Neural cell (in vitro differentiated cells): ENCODE measurements at regions not wholly inside any gene's neighbourhood (a gene's known extent, or its start where the extent isn't known, plus 50 kb on each side); places are given as distances from the start of the nearest gene placed in this dataset.

Experiments used
- H2AFZ ChIP-seq: fragments of 200-600, 300-800 bp; sonication (generic), shearing (Covaris generic); 2 replicates; pipeline ENCODE4 v1.6.0; 2014; ENCODE audit warnings: low read depth, mild to moderate bottlenecking, antibody characterized with exemption, low read length, moderate library complexity
- H3F3A ChIP-seq: fragments of 200-600 bp; shearing (Covaris generic); 2 replicates; pipeline ENCODE4 v1.6.1; 2016; ENCODE audit warnings: mild to moderate bottlenecking, moderate library complexity, mixed read lengths, antibody characterized with exemption, low read length; ENCODE audit not compliant: insufficient read depth, poor library complexity, severe bottlenecking
- H3K27ac ChIP-seq: fragments of 200-600, 300-800 bp; sonication (generic), shearing (Covaris generic); 2 replicates; pipeline ENCODE4 v1.5.1; 2014; ENCODE audit warnings: mild to moderate bottlenecking, low read length, moderate library complexity
- H3K27me3 ChIP-seq: fragments of 300-800, 200-600 bp; sonication (generic), shearing (Covaris generic); 2 replicates; pipeline ENCODE4 v1.6.0; 2014; ENCODE audit warnings: mild to moderate bottlenecking, low read depth, low read length, moderate library complexity; ENCODE audit not compliant: insufficient read depth
- H3K36me3 ChIP-seq: fragments of 300-800, 200-600 bp; sonication (generic), shearing (Covaris generic); 2 replicates; pipeline ENCODE4 v1.5.1; 2014; ENCODE audit warnings: mild to moderate bottlenecking, antibody characterized with exemption, low read length, moderate library complexity; ENCODE audit not compliant: insufficient read depth
- H3K4me2 ChIP-seq: fragments of 300-800, 200-600 bp; sonication (generic), shearing (Covaris generic); 2 replicates; pipeline ENCODE4 v1.6.0; 2014; ENCODE audit warnings: mild to moderate bottlenecking, low read length
- H3K4me3 ChIP-seq: fragments of 300-800, 200-600 bp; sonication (generic), shearing (Covaris generic); 2 replicates; pipeline ENCODE4 v1.5.1; 2014; ENCODE audit warnings: mild to moderate bottlenecking, low read length, moderate library complexity
- H3K79me2 ChIP-seq: fragments of 200-600 bp; shearing (Covaris generic); replicated peaks from 2 replicates; pipeline ENCODE4 v1.6.0; 2014; ENCODE audit warnings: mild to moderate bottlenecking, low read length, moderate library complexity; ENCODE audit not compliant: insufficient read depth
- H3K9ac ChIP-seq: fragments of 300-800, 200-600 bp; sonication (generic), shearing (Covaris generic); 2 replicates; pipeline ENCODE4 v1.6.1; 2016; ENCODE audit warnings: mild to moderate bottlenecking, low read length, mixed read lengths
- H3K9me2 ChIP-seq: fragments of 200-600 bp; shearing (Covaris generic); 2 replicates; pipeline ENCODE4 v1.6.1; 2016; ENCODE audit warnings: mild to moderate bottlenecking, low read length, mixed read lengths; ENCODE audit not compliant: insufficient read depth
- H3K9me3 ChIP-seq: fragments of 200-600, 300-800 bp; sonication (generic), shearing (Covaris generic); 2 replicates; pipeline ENCODE4 v1.6.1; 2016; ENCODE audit warnings: mild to moderate bottlenecking, mixed run types, low read length, moderate library complexity, mixed read lengths
- H4K20me1 ChIP-seq: fragments of 200-600 bp; shearing (Covaris generic); 2 replicates; pipeline ENCODE4 v1.6.1; 2016; ENCODE audit warnings: mild to moderate bottlenecking, mixed run types; ENCODE audit not compliant: insufficient read depth
- CTCF ChIP-seq: fragments of 450-650 bp; IDR thresholded peaks from 2 replicates; pipeline ENCODE4 v1.5.1; 2014; ENCODE audit warnings: antibody characterized with exemption, mild to moderate bottlenecking, moderate library complexity; ENCODE audit not compliant: poor library complexity, severe bottlenecking
- EP300 ChIP-seq: fragments of 450-650 bp; conservative IDR thresholded peaks from 2 replicates; pipeline ENCODE4 v1.6.1; 2014; ENCODE audit warnings: antibody characterized with exemption, mild to moderate bottlenecking, moderate library complexity; ENCODE audit not compliant: poor library complexity, severe bottlenecking
- EZH2 ChIP-seq: fragments of 200-600, 300-800 bp; shearing (Covaris generic), sonication (generic); IDR thresholded peaks from 2 replicates; pipeline ENCODE4 v1.6.1; 2014; ENCODE audit warnings: antibody characterized with exemption, low read length, borderline replicate concordance, mild to moderate bottlenecking; ENCODE audit not compliant: insufficient read depth, poor library complexity, severe bottlenecking
- MXI1 ChIP-seq: fragments of 450-650 bp; conservative IDR thresholded peaks from 2 replicates; pipeline ENCODE4 v1.6.1; 2014; ENCODE audit warnings: antibody characterized with exemption, mild to moderate bottlenecking; ENCODE audit not compliant: poor library complexity, severe bottlenecking
- POLR2AphosphoS5 ChIP-seq: IDR thresholded peaks from 2 replicates; pipeline ENCODE4 v1.6.1; 2012
- RAD21 ChIP-seq: fragments of 450-650 bp; conservative IDR thresholded peaks from 2 replicates; pipeline ENCODE4 v1.6.1; 2014; ENCODE audit warnings: antibody characterized with exemption, mild to moderate bottlenecking, moderate library complexity
- REST ChIP-seq: IDR thresholded peaks from 2 replicates; pipeline ENCODE4 v1.6.1; 2012; ENCODE audit warnings: borderline replicate concordance
- SMC3 ChIP-seq: fragments of 450-650 bp; conservative IDR thresholded peaks from 2 replicates; pipeline ENCODE4 v1.6.1; 2014; ENCODE audit warnings: antibody characterized with exemption, mild to moderate bottlenecking, moderate library complexity; ENCODE audit not compliant: poor library complexity
- TAF1 ChIP-seq: IDR thresholded peaks from 2 replicates; pipeline ENCODE4 v1.6.1; 2012; ENCODE audit warnings: low read depth

- Histone ChIP-seq H3K4me3 (no peak overlapping the region), H2AFZ (no peak overlapping the region), H3K9me3 (no peaks in the 10 kb centered on the region), H3K9ac (no peak overlapping the region), H3K27me3 (no peaks in the 10 kb centered on the region), H3K79me2 (no peaks in the 10 kb centered on the region), H4K20me1 (no peaks in the 10 kb centered on the region), H3K27ac (no peak overlapping the region), H3K9me2 (no peaks in the 10 kb centered on the region), H3K36me3 (no peaks in the 10 kb centered on the region), H3F3A (no peaks in the 10 kb centered on the region), H3K4me2 (no peak overlapping the region)
- no peak for TF ChIP-seq SMC3
- TF ChIP-seq EP300: no peak
- no peak for TF ChIP-seq CTCF
- no peak for TF ChIP-seq REST
Measured at GRCh38 chr3:197375001-197375441, 76.6 kb upstream of the DLG1 start.

- H3K4me3 ChIP-seq: no peak overlapping the region
- no peak for TF ChIP-seq CTCF
- no peak for TF ChIP-seq EP300
- no peak for TF ChIP-seq MXI1
- TF ChIP-seq POLR2AphosphoS5: no peak
- no peak for TF ChIP-seq SMC3
- no peak for TF ChIP-seq TAF1
- TF ChIP-seq EZH2: no peak
- TF ChIP-seq REST: no peak
- TF ChIP-seq RAD21: no peak
- H3K36me3 ChIP-seq: no peaks in the 10 kb centered on the region
- no peak overlapping the region for H3K27ac ChIP-seq
- H3K9ac ChIP-seq: no peak overlapping the region
- no peaks in the 10 kb centered on the region for H3K27me3 ChIP-seq
- no peaks in the 10 kb centered on the region for H3K9me2 ChIP-seq
- H4K20me1 ChIP-seq: no peaks in the 10 kb centered on the region
- no peaks in the 10 kb centered on the region for H3K9me3 ChIP-seq
- H2AFZ ChIP-seq: no peak overlapping the region
- no peaks in the 10 kb centered on the region for H3K79me2 ChIP-seq
- no peak overlapping the region for H3K4me2 ChIP-seq
- no peaks in the 10 kb centered on the region for H3F3A ChIP-seq
Measured at GRCh38 chr3:197373096-197373495, 74.7 kb upstream of the DLG1 start.
